Stimulated activated CD4-positive, alpha-beta T cell treated with anti-CD3 and anti-CD28 coated beads, Interleukin-2, amount 100 ng/mL, for 48 hours (primary cell): ENCODE measurements at regions not wholly inside any gene's neighbourhood (a gene's known extent, or its start where the extent isn't known, plus 50 kb on each side); places are given as distances from the start of the nearest gene placed in this dataset.
"Not testable (repeated sequence)": the region's sequence is repeated elsewhere in the genome, so short reads cannot be mapped to it uniquely, and the experiment has no call there.

Experiments
- DNase-seq, 2 donors: peaks; one replicate each; pipeline ENCODE4 v3.0.0-alpha.2; 2020

GRCh38 chr15:77877869-77878577 lies 199.5 kb downstream of the TBC1D2B start:
- DNase-seq, result no peak

GRCh38 chr15:77876107-77876820 lies 201.2 kb downstream of the TBC1D2B start:
- DNase-seq, result not testable (repeated sequence)

- DNase-seq, result peak; percentile 25 to 40
These were observed 202.3 kb downstream of the TBC1D2B start for GRCh38 chr15:77875066-77875721.

- DNase-seq, result no peak
These were observed 203.4 kb downstream of the TBC1D2B start for GRCh38 chr15:77874063-77874462.

- DNase-seq, result not testable (repeated sequence)
These were observed 204.7 kb downstream of the TBC1D2B start for GRCh38 chr15:77872521-77873425.

- DNase-seq, result no peak
These were observed 205.6 kb downstream of the TBC1D2B start for GRCh38 chr15:77871852-77872371.

- peak; percentile 47 for DNase-seq
These were observed 207.1 kb downstream of the TBC1D2B start for GRCh38 chr15:77870195-77871065.

GRCh38 chr15:77869021-77869895 lies 208.3 kb downstream of the TBC1D2B start:
- no peak for DNase-seq

- not testable (repeated sequence) for DNase-seq
These were observed 209.4 kb downstream of the TBC1D2B start for GRCh38 chr15:77868048-77868629.

GRCh38 chr15:77867266-77868047 lies 210.1 kb downstream of the TBC1D2B start:
- DNase-seq, result no peak

- DNase-seq, result no peak
These were observed 210.8 kb downstream of the TBC1D2B start for GRCh38 chr15:77866596-77867125.

- no peak for DNase-seq
These were observed 211.3 kb downstream of the TBC1D2B start for GRCh38 chr15:77866186-77866585.

- DNase-seq, result no peak
These were observed 211.8 kb downstream of the TBC1D2B start for GRCh38 chr15:77865701-77866100.

- no peak for DNase-seq
These were observed 212.4 kb downstream of the TBC1D2B start for GRCh38 chr15:77865106-77865610.

GRCh38 chr15:77864211-77865105 lies 213.1 kb downstream of the TBC1D2B start:
- no peak for DNase-seq

GRCh38 chr15:77863491-77864105 lies 213.9 kb downstream of the TBC1D2B start:
- no peak for DNase-seq

- DNase-seq, result no peak
These were observed 214.8 kb downstream of the TBC1D2B start for GRCh38 chr15:77862651-77863104.
